Testis (tissue), 2 donors: ENCODE measurements at regions not wholly inside any gene's neighbourhood (a gene's known extent, or its start where the extent isn't known, plus 50 kb on each side); places are given as distances from the start of the nearest gene placed in this dataset.
"Not testable (repeated sequence)": the region's sequence is repeated elsewhere in the genome, so short reads cannot be mapped to it uniquely, and the experiment has no call there.

Source experiments
- POLR2A ChIP-seq: fragments of 450-650 bp; IDR thresholded peaks from one replicate; pipeline ENCODE4 v1.6.1; 2017; ENCODE audit warnings: antibody characterized with exemption, mild to moderate bottlenecking, moderate library complexity
- TF ChIP-seq, protein P1 (sequence below), 3 experiments: fragments of 450-650 bp in 2 of 3; fragments of 200-600 bp in 1 of 3; sonication (generic) in 1 of 3; IDR thresholded peaks; one replicate each; pipeline ENCODE4 v1.5.1; 2016 to 2019; ENCODE audit warnings: antibody characterized with exemption in 3 of 3, mild to moderate bottlenecking in 2 of 3, moderate library complexity in 1 of 3

DNA sequence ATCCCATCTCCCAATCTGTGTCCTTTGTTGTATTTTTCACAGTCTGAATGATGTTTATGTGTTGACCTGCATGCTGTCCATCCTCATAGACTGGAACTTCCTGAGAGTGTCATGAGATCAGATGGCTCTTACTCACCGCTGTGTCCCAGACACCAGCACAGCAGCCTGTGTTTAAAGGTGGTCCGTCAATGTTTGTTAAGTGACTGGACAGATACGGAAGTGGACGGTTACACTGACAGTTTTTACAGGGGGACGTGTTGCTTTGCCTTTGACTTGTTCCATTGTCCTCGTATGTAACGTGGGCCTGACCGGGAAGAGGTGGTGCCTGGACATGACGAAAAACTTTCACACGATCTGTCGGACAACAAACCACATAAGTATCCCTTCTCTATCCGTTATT lies 56.7 kb upstream of the SULF2 start:
- TF ChIP-seq, protein P1, sequence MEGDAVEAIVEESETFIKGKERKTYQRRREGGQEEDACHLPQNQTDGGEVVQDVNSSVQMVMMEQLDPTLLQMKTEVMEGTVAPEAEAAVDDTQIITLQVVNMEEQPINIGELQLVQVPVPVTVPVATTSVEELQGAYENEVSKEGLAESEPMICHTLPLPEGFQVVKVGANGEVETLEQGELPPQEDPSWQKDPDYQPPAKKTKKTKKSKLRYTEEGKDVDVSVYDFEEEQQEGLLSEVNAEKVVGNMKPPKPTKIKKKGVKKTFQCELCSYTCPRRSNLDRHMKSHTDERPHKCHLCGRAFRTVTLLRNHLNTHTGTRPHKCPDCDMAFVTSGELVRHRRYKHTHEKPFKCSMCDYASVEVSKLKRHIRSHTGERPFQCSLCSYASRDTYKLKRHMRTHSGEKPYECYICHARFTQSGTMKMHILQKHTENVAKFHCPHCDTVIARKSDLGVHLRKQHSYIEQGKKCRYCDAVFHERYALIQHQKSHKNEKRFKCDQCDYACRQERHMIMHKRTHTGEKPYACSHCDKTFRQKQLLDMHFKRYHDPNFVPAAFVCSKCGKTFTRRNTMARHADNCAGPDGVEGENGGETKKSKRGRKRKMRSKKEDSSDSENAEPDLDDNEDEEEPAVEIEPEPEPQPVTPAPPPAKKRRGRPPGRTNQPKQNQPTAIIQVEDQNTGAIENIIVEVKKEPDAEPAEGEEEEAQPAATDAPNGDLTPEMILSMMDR (IDR thresholded peaks at IDR 0.05), result not testable (repeated sequence)
- TF ChIP-seq POLR2A, result not testable (repeated sequence)
